ENCODE measurements at regions not wholly inside any gene's neighbourhood (a gene's known extent, or its start where the extent isn't known, plus 50 kb on each side); places are given as distances from the start of the nearest gene placed in this dataset.
"Not testable (repeated sequence)": the region's sequence is repeated elsewhere in the genome, so short reads cannot be mapped to it uniquely, and the experiment has no call there.

GRCh38 chr7:6965051-6965450 is 139.0 kb upstream of the CCZ1B start:
- WGBS: 71% methylated on average over 5 of the region's 6 CpGs
- not testable (repeated sequence) for H3K9ac ChIP-seq (ENCODE audit: low read depth, low read length); H3K4me1 ChIP-seq (ENCODE audit: insufficient read depth, low read length); H3K27me3 ChIP-seq (ENCODE audit: insufficient read depth, low read length); H3K4me3 ChIP-seq (ENCODE audit: low read length); H3K36me3 ChIP-seq (ENCODE audit: insufficient read depth, low read length); H3K27ac ChIP-seq (ENCODE audit: low read depth, low read length)
- H3K9me3 ChIP-seq (ENCODE audit: insufficient read depth, low read depth, low read length): peaks cover 14% of the 10 kb centered on the region; the same call in 1 of the 2 replicates

- H3K9ac ChIP-seq (ENCODE audit: low read depth, low read length); H3K9me3 ChIP-seq (ENCODE audit: insufficient read depth, low read depth, low read length); H3K4me1 ChIP-seq (ENCODE audit: insufficient read depth, low read length); H3K36me3 ChIP-seq (ENCODE audit: insufficient read depth, low read length); H3K27ac ChIP-seq (ENCODE audit: low read depth, low read length); H3K27me3 ChIP-seq (ENCODE audit: insufficient read depth, low read length); H3K4me3 ChIP-seq (ENCODE audit: low read length): not testable (repeated sequence)
- WGBS: 90% methylated on average over 1 of the region's 3 CpGs
These were observed 144.1 kb upstream of the CCZ1B start for GRCh38 chr7:6970180-6970579.

GRCh38 chr7:6974876-6975275 is 148.8 kb upstream of the CCZ1B start:
- H3K4me1 ChIP-seq (ENCODE audit: insufficient read depth, low read length); H3K9ac ChIP-seq (ENCODE audit: low read depth, low read length); H3K36me3 ChIP-seq (ENCODE audit: insufficient read depth, low read length); H3K27me3 ChIP-seq (ENCODE audit: insufficient read depth, low read length); H3K4me3 ChIP-seq (ENCODE audit: low read length); H3K27ac ChIP-seq (ENCODE audit: low read depth, low read length); H3K9me3 ChIP-seq (ENCODE audit: insufficient read depth, low read depth, low read length): not testable (repeated sequence)
- 94% methylated on average over 12 of the region's 27 CpGs for WGBS

- H3K9ac ChIP-seq (ENCODE audit: low read depth, low read length); H3K4me3 ChIP-seq (ENCODE audit: low read length): not testable (repeated sequence)
- 94% methylated on average over 28 of the region's 28 CpGs for WGBS
These were observed 149.3 kb upstream of the CCZ1B start for GRCh38 chr7:6975346-6975745.

GRCh38 chr7:6977368-6977767 is 151.3 kb upstream of the CCZ1B start:
- WGBS: 93% methylated on average over 3 of the region's 3 CpGs
- H3K4me1 ChIP-seq (ENCODE audit: insufficient read depth, low read length); H3K9ac ChIP-seq (ENCODE audit: low read depth, low read length); H3K36me3 ChIP-seq (ENCODE audit: insufficient read depth, low read length); H3K4me3 ChIP-seq (ENCODE audit: low read length); H3K27ac ChIP-seq (ENCODE audit: low read depth, low read length); H3K27me3 ChIP-seq (ENCODE audit: insufficient read depth, low read length); H3K9me3 ChIP-seq (ENCODE audit: insufficient read depth, low read depth, low read length): not testable (repeated sequence)

More at GRCh38 chr7:6975346-6975745, 149.3 kb upstream of the CCZ1B start:
- not testable (repeated sequence) for H3K4me1 ChIP-seq (ENCODE audit: insufficient read depth, low read length); H3K36me3 ChIP-seq (ENCODE audit: insufficient read depth, low read length); H3K9me3 ChIP-seq (ENCODE audit: insufficient read depth, low read depth, low read length); H3K27me3 ChIP-seq (ENCODE audit: insufficient read depth, low read length); H3K27ac ChIP-seq (ENCODE audit: low read depth, low read length)

GRCh38 chr7:6978326-6978725 is 152.3 kb upstream of the CCZ1B start:
- not testable (repeated sequence) for H3K4me1 ChIP-seq (ENCODE audit: insufficient read depth, low read length); H3K27me3 ChIP-seq (ENCODE audit: insufficient read depth, low read length); H3K27ac ChIP-seq (ENCODE audit: low read depth, low read length); H3K36me3 ChIP-seq (ENCODE audit: insufficient read depth, low read length); H3K9ac ChIP-seq (ENCODE audit: low read depth, low read length); H3K4me3 ChIP-seq (ENCODE audit: low read length); H3K9me3 ChIP-seq (ENCODE audit: insufficient read depth, low read depth, low read length)
- 88% methylated on average over 3 of the region's 3 CpGs for WGBS

GRCh38 chr7:6979456-6979855 is 153.4 kb upstream of the CCZ1B start:
- not testable (repeated sequence) for H3K27ac ChIP-seq (ENCODE audit: low read depth, low read length); H3K4me1 ChIP-seq (ENCODE audit: insufficient read depth, low read length); H3K36me3 ChIP-seq (ENCODE audit: insufficient read depth, low read length); H3K9ac ChIP-seq (ENCODE audit: low read depth, low read length); H3K27me3 ChIP-seq (ENCODE audit: insufficient read depth, low read length); H3K4me3 ChIP-seq (ENCODE audit: low read length); H3K9me3 ChIP-seq (ENCODE audit: insufficient read depth, low read depth, low read length)
- 94% methylated on average over 10 of the region's 10 CpGs for WGBS

GRCh38 chr7:6982375-6982774 is 156.3 kb upstream of the CCZ1B start:
- not testable (repeated sequence) for H3K36me3 ChIP-seq (ENCODE audit: insufficient read depth, low read length); H3K9ac ChIP-seq (ENCODE audit: low read depth, low read length); H3K27ac ChIP-seq (ENCODE audit: low read depth, low read length); H3K9me3 ChIP-seq (ENCODE audit: insufficient read depth, low read depth, low read length); H3K27me3 ChIP-seq (ENCODE audit: insufficient read depth, low read length); H3K4me3 ChIP-seq (ENCODE audit: low read length); H3K4me1 ChIP-seq (ENCODE audit: insufficient read depth, low read length)
- WGBS: 99% methylated on average over 2 of the region's 2 CpGs

GRCh38 chr7:6986892-6987291 is 160.8 kb upstream of the CCZ1B start:
- H3K9me3 ChIP-seq (ENCODE audit: insufficient read depth, low read depth, low read length); H3K4me3 ChIP-seq (ENCODE audit: low read length): not testable (repeated sequence)
- WGBS: 92% methylated on average over 4 of the region's 4 CpGs

GRCh38 chr7:6988608-6989007 is 162.5 kb upstream of the CCZ1B start:
- not testable (repeated sequence) for H3K9me3 ChIP-seq (ENCODE audit: insufficient read depth, low read depth, low read length); H3K27ac ChIP-seq (ENCODE audit: low read depth, low read length); H3K27me3 ChIP-seq (ENCODE audit: insufficient read depth, low read length); H3K36me3 ChIP-seq (ENCODE audit: insufficient read depth, low read length); H3K9ac ChIP-seq (ENCODE audit: low read depth, low read length); H3K4me3 ChIP-seq (ENCODE audit: low read length)
- H3K4me1 ChIP-seq (ENCODE audit: insufficient read depth, low read length): peaks cover 12% of the 10 kb centered on the region
- 94% methylated on average over 6 of the region's 6 CpGs for WGBS

More at GRCh38 chr7:6986892-6987291, 160.8 kb upstream of the CCZ1B start:
- H3K36me3 ChIP-seq (ENCODE audit: insufficient read depth, low read length); H3K9ac ChIP-seq (ENCODE audit: low read depth, low read length); H3K27me3 ChIP-seq (ENCODE audit: insufficient read depth, low read length); H3K4me1 ChIP-seq (ENCODE audit: insufficient read depth, low read length); H3K27ac ChIP-seq (ENCODE audit: low read depth, low read length): not testable (repeated sequence)

GRCh38 chr7:6989968-6990367 is 163.9 kb upstream of the CCZ1B start:
- H3K27ac ChIP-seq (ENCODE audit: low read depth, low read length); H3K36me3 ChIP-seq (ENCODE audit: insufficient read depth, low read length); H3K9ac ChIP-seq (ENCODE audit: low read depth, low read length); H3K9me3 ChIP-seq (ENCODE audit: insufficient read depth, low read depth, low read length); H3K4me3 ChIP-seq (ENCODE audit: low read length); H3K27me3 ChIP-seq (ENCODE audit: insufficient read depth, low read length): not testable (repeated sequence)
- 79% methylated on average over 5 of the region's 5 CpGs for WGBS
- H3K4me1 ChIP-seq (ENCODE audit: insufficient read depth, low read length): peaks cover 12% of the 10 kb centered on the region

GRCh38 chr7:6990426-6991152 is 164.5 kb upstream of the CCZ1B start:
- WGBS: 83% methylated on average over 7 of the region's 7 CpGs
- H3K9ac ChIP-seq (ENCODE audit: low read depth, low read length); H3K36me3 ChIP-seq (ENCODE audit: insufficient read depth, low read length); H3K27ac ChIP-seq (ENCODE audit: low read depth, low read length); H3K4me3 ChIP-seq (ENCODE audit: low read length); H3K9me3 ChIP-seq (ENCODE audit: insufficient read depth, low read depth, low read length); H3K27me3 ChIP-seq (ENCODE audit: insufficient read depth, low read length): not testable (repeated sequence)
- peaks cover 12% of the 10 kb centered on the region for H3K4me1 ChIP-seq (ENCODE audit: insufficient read depth, low read length)

Measured in HUES64 (cell line).